ENCODE measurements at regions not wholly inside any gene's neighbourhood (a gene's known extent, or its start where the extent isn't known, plus 50 kb on each side); places are given as distances from the start of the nearest gene placed in this dataset.

DNA sequence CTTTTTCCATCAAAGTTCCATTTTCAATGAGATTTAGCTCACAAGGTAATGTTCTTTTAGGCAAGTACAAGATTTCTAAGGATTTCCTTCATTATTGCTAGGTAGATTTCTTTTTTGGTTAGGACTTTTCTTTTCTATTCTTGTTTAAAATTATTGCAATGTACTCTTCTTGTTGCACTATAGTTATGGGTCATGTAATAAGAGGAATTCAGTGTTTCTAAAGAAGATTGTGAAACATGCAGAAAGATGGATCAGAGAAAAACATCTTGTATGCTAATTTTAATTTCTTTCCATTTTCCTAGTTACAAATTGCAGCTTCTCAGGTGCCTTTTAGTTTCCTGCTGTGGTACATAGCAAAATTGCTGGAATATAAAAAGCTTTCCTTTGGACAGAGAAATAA, 56.1 kb downstream of the BTG1 start:
- DNase-seq (ENCODE audit: low spot score), result no peak

DNA sequence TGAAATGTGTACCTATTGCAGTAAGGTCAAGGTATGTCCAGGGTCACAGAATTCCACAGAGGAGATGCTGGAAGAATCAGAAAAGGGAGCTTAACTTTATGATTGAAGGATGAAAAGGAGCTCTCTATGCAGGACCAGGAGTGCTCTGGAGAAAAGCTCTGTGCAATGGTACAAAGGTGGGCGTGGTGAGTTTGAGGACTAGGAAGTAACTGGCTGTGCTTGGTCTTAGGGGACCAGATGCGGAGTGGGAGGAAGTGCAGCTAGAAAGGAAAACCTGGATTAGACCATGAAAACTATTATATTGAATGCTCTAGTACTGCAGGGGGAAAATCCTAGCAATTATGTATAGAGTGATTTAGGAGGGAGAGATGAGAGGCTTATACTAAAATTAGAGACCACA, 56.8 kb downstream of the BTG1 start:
- DNase-seq (ENCODE audit: low spot score), result peak; percentile 16

DNA sequence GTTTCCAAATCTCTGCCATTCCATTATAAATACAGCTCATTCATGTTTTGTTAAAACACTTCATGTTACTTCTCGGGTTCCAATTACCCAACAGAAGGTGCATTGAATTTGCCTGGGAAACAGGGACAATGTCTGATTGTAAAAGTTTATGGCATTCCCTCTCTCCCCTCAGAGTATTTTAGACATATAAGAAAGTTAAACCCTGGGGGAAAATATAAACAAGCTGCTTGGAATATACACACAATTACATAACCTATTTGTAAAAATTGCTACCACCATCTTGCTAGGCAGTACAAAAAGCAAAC, 60.0 kb downstream of the BTG1 start:
- DNase-seq (ENCODE audit: low spot score), result no peak

GRCh38 chr12:92085040-92085735, 60.5 kb downstream of the BTG1 start:
- DNase-seq (ENCODE audit: low spot score), result no peak

GRCh38 chr12:92080911-92081285, 64.7 kb downstream of the BTG1 start:
- DNase-seq (ENCODE audit: low spot score), result no peak

DNA sequence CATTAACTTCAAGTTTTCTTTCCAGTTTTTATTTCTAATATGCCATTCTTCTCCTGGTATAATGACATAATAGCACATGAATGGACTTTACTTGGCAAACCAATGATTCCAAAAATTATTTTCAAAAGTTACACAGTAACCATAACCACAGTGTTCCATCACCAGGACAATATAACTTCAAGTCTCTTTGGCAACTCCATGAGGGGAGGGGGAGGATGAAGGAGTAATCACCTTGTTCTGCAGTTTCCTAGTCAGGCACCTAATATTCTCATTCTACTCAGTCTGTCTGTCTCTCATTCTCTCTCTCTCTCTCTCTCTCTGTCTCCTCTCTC, 66.6 kb downstream of the BTG1 start:
- DNase-seq (ENCODE audit: low spot score), result no peak

DNA sequence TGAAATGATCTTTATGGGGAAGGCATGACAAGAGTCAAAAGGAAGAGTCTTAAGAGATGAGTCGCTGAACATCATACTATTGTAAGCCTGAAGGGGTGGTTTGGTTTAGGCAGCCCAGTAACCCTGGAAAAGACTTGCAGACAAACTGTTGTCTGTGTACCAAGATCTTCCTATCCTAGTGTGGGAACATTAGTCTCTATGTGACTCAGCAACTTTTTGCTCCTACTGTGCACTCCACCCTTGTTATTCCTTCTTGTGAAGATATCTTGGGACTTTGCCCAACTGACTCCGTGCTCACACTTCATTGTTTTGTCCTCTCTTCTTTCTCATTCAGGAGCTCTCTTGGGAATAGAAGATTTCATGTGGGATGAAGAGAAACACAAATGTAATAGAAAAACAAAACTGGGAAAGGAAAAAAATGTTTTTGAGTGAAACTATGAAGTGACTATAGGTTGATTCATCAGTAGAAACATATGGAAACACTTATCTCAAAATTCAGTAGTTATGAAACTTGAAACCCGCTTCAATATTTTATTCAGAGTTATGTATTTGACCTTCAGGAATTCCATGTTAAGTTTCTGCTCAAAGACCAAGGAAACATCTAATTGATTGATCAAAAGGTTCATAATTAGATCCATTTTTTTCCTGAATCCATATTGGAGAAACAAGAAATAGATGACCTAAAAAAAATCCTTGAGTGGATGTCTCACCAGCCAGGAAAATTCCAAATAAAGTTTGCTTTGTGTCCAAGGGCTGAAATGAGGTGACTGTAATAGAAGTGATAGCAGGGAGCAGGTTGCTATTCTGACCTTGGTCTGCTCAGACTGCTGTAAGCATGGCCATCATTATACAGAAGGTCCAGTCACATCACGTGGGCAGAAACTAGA, 67.2 kb downstream of the BTG1 start:
- no peak for DNase-seq (ENCODE audit: low spot score)

DNA sequence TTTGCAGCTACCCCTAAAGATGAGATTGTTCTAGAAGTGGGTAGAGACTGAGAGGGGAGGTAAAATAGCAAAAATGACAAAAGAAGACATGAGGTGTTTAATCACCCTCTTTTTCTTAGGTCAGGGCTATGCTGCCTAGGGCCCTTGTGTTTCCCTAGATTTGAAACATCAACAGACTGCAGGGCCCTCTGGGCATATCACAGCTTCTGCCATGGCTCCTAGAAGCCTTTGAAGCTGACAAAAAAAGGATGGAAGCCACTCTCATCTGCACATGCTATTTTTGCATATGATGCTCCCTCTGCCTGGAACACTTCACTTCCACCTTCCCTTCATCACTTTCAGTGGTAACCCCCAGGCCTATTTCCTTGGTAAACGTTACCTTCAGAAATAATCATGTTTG, 68.1 kb downstream of the BTG1 start:
- DNase-seq (ENCODE audit: low spot score), result no peak

DNA sequence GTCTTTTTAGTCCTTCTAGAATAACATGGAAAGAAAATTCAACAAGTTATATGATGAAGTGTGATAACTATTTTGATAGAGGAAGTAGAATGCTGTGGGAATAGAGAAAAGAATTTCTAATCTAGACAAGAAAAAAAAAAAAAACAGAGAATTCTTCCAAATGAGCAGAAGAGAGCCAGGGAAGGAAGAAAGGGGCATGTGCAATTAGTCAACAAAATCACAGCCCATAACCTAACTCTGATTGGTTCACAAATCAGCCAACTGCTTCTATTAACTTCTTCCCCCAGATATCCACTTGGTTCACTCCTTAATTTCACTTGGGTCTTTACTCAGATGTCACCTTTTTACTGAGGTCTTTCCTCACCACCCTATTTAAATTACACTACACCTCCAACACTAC, 69.5 kb downstream of the BTG1 start:
- DNase-seq (ENCODE audit: low spot score), result no peak

DNA sequence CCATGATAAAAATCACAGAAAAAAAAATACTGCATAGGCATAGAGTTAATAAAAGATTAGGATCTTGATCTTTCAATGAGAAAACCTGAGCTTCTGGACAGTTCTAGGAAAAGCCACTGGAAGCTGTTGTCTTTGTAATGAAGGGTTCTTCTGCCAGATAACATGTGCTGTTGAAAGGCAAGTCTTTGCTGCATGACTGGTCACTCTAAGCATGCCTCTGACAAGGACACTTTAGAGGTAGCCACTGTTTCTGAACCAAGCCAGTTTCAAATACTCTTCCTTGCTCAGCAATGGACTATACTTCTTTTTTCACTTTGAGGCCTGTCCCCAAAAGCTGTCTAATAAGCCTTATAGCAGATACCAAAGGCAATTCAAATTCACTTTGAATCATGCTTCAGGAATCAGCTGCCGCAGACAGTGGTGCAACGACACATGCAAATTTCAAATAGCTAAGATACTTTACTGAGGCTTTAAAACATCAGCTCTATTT, 70.2 kb downstream of the BTG1 start:
- no peak for DNase-seq (ENCODE audit: low spot score)

- DNase-seq (ENCODE audit: low spot score), result no peak
These were observed 70.8 kb downstream of the BTG1 start for GRCh38 chr12:92074889-92075288.

GRCh38 chr12:92073094-92073493, 72.6 kb downstream of the BTG1 start:
- no peak for DNase-seq (ENCODE audit: low spot score)

- DNase-seq (ENCODE audit: low spot score), result no peak
These were observed 73.5 kb downstream of the BTG1 start for GRCh38 chr12:92072112-92072511.

DNA sequence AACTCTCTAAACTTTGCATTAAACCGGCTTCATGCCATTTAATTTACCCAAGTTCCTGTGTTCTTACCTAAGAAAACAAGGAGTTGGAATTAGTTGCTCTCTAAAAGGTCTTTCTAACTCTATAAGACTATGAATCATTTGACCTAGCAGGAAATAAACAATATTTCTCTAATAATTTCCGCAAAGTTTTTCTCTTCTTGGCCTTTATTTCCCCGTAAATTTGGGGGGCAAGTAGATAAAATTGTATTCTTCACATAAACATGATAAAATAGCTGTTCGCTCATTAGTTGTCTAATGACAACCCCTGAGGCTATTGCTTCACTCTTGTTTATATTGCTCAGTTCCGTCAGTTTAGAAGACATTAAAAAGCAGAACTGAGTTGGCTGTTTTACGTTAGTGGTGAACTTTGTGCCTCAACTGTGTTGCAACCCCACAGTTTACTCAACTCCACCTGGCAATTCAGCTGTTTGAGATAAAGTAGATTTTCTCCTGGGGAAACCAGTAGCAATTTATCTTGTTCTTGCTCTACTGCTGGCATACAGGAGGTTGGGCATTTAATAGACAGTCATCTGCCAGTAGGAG, 74.7 kb downstream of the BTG1 start:
- DNase-seq (ENCODE audit: low spot score), result no peak

- no peak for DNase-seq (ENCODE audit: low spot score)
These were observed 75.4 kb downstream of the BTG1 start for GRCh38 chr12:92070054-92070863.

DNA sequence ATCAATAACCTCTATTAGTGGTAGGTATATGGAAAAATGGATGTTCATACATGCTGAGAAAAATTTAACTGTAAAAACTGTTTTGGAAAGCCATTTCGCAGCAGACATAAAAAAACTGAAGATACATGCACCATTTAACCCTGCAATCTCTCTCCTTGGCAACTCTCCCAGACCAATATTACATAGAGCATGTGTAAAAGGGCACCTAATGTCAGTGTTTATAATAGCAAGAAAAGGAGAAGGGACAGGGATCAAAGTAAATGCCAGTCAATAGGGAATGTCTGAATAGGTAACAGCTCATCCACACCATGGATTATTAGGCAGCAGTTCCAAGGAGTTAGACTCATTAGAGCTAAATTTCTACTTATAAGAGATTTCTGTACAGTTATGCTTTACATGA, 77.2 kb downstream of the BTG1 start:
- no peak for DNase-seq (ENCODE audit: low spot score)

GRCh38 chr12:92065639-92066038, 80.0 kb downstream of the BTG1 start:
- DNase-seq (ENCODE audit: low spot score), result no peak

GRCh38 chr12:92065018-92065499, 80.6 kb downstream of the BTG1 start:
- peak; percentile 63 for DNase-seq (ENCODE audit: low spot score)

- peak; percentile 62 for DNase-seq (ENCODE audit: low spot score)
These were observed 81.2 kb downstream of the BTG1 start for GRCh38 chr12:92064422-92064821.

DNA sequence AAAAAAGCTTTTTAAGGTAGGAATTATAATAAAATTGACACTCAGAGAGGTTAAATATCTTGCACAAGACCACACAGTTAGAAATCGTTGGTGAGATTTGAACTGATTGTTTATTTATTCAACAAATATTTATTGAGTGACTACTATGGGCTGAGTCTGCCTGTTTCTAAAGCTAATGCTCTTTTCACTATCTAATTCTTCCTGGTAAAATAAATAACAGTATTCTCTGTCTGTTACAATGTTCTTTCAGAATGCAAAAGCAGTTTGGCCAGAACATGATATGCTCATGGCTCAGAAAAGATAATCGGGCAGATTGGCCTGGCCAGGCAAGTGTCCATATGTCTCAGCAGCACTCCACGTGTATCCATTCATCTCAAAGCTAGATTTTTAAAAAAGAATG, 82.0 kb downstream of the BTG1 start:
- no peak for DNase-seq (ENCODE audit: low spot score)

GRCh38 chr12:92062539-92063493, 82.8 kb downstream of the BTG1 start:
- DNase-seq (ENCODE audit: low spot score), result no peak
